ENCODE measurements at regions not wholly inside any gene's neighbourhood (a gene's known extent, or its start where the extent isn't known, plus 50 kb on each side); places are given as distances from the start of the nearest gene placed in this dataset.

DNA sequence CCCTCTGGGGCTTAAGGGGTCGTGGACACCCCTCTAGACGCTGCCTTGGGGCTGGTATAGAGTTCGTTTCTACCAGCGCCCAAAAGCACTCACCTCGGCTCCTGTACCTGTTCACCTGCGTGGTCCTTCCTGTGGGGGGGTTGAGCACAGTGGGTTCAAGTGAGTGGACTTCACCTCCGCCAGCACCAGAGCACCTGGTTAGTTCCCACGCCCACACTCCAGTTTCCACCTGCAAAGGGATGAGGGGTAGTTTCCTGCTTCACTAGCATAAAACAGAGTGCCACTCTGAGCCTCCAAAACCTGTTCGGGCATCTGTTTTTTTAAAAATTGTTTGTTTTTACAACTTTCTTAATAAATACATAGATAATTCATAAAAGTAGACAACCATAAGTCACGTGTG is 64.5 kb upstream of the SIPA1L2 start:
- TF ChIP-seq CTCF (IDR thresholded peaks at IDR 0.05) (no peak), EP300 (IDR thresholded peaks at IDR 0.05) (no peak)
